A673 (cell line): ENCODE measurements at regions not wholly inside any gene's neighbourhood (a gene's known extent, or its start where the extent isn't known, plus 50 kb on each side); places are given as distances from the start of the nearest gene placed in this dataset.

Experiments
- BruUV-seq: library from RNA; stranded (reverse); fragments of 400-500 nt; replicated peaks from 2 replicates; lab custom pipeline; 2021; lab: Mats Ljungman, UMichigan
- CTCF ChIA-PET: fragments of 300-600 bp; sonication (Branson Sonifier 250); formaldehyde crosslinking; loops from one replicate; lab custom pipeline; 2022; ENCODE audit warnings: antibody characterized with exemption; lab: Charles Lee
- POLR2A ChIA-PET: fragments of 300-600 bp; sonication (Branson Sonifier 250); formaldehyde crosslinking; loops from one replicate; lab custom pipeline; 2022; ENCODE audit warnings: antibody characterized with exemption; ENCODE audit not compliant: low non-redundant PET; lab: Charles Lee
- DNase-seq: peaks from one replicate; pipeline ENCODE4 v3.0.0-alpha.2; 2015; ENCODE audit warnings: low spot score
- H3K27ac ChIP-seq: fragments of 200-600 bp; sonication (generic); 2 replicates; pipeline ENCODE4 v1.5.1; 2016; ENCODE audit warnings: mixed run types, low read depth, mild to moderate bottlenecking, mixed read lengths, antibody characterized with exemption, low read length; ENCODE audit not compliant: poor library complexity, severe bottlenecking
- H3K27me3 ChIP-seq: fragments of 200-600 bp; sonication (generic); replicated peaks from 2 replicates; pipeline ENCODE4 v1.6.1; 2017; ENCODE audit warnings: mixed run types, low read depth, mild to moderate bottlenecking, mixed read lengths, antibody characterized with exemption, low read length; ENCODE audit not compliant: insufficient read depth, poor library complexity
- H3K36me3 ChIP-seq: fragments of 200-600 bp; sonication (generic); 2 replicates; pipeline ENCODE4 v1.6.1; 2016; ENCODE audit warnings: mixed run types, mild to moderate bottlenecking, mixed read lengths, antibody characterized with exemption, low read length; ENCODE audit not compliant: insufficient read depth, poor library complexity, severe bottlenecking
- H3K4me1 ChIP-seq: fragments of 200-600 bp; sonication (generic); 2 replicates; pipeline ENCODE4 v1.6.1; 2017; ENCODE audit warnings: mixed run types, mild to moderate bottlenecking, mixed read lengths, antibody characterized with exemption, low read length; ENCODE audit not compliant: insufficient read depth, poor library complexity, severe bottlenecking
- H3K4me3 ChIP-seq: fragments of 200-600 bp; sonication (generic); 2 replicates; pipeline ENCODE4 v1.5.1; 2016; ENCODE audit warnings: low read depth, mixed run types, mild to moderate bottlenecking, mixed read lengths, low read length; ENCODE audit not compliant: poor library complexity, severe bottlenecking
- H3K9me3 ChIP-seq: fragments of 200-600 bp; sonication (generic); 2 replicates; pipeline ENCODE4 v1.6.1; 2016; ENCODE audit warnings: mixed run types, low read depth, mild to moderate bottlenecking, mixed read lengths, antibody characterized with exemption, low read length; ENCODE audit not compliant: poor library complexity, severe bottlenecking
- EZH2 ChIP-seq: fragments of 200-600 bp; sonication (generic); IDR thresholded peaks from 2 replicates; pipeline ENCODE4 v1.6.1; 2017; ENCODE audit warnings: borderline replicate concordance, low read depth, mild to moderate bottlenecking, mixed read lengths, antibody characterized with exemption, low read length; ENCODE audit not compliant: poor library complexity, severe bottlenecking
- intact Hi-C: fragments of 100-400 bp; cut with micrococcal nuclease; formaldehyde crosslinking; loops from one replicate; pipeline ENCODE4 v1.10.0; 2022; ENCODE audit not compliant: unreplicated experiment
- TF ChIP-seq, protein P1 (sequence below): fragments of 300-800, 200-600 bp; sonication (generic); conservative IDR thresholded peaks from 2 replicates; pipeline ENCODE4 v1.5.1; 2017; ENCODE audit warnings: low read depth, mild to moderate bottlenecking, antibody characterized with exemption, low read length, moderate library complexity, mixed read lengths

GRCh38 chr16:75899163-75899562, 172.9 kb upstream of the CPHXL start:
- intact Hi-C loops = no loop called here
- ChIA-PET CTCF (no interaction called here), POLR2A (no interaction called here)
- H3K36me3 ChIP-seq = no peaks in the 10 kb centered on the region
- no peak overlapping the region for H3K27ac ChIP-seq
- H3K4me3 ChIP-seq = no peak overlapping the region
- DNase-seq = no peak
- no peaks in the 10 kb centered on the region for H3K4me1 ChIP-seq
- H3K27me3 ChIP-seq = peaks cover 5% of the 10 kb centered on the region
- TF ChIP-seq, protein P1, sequence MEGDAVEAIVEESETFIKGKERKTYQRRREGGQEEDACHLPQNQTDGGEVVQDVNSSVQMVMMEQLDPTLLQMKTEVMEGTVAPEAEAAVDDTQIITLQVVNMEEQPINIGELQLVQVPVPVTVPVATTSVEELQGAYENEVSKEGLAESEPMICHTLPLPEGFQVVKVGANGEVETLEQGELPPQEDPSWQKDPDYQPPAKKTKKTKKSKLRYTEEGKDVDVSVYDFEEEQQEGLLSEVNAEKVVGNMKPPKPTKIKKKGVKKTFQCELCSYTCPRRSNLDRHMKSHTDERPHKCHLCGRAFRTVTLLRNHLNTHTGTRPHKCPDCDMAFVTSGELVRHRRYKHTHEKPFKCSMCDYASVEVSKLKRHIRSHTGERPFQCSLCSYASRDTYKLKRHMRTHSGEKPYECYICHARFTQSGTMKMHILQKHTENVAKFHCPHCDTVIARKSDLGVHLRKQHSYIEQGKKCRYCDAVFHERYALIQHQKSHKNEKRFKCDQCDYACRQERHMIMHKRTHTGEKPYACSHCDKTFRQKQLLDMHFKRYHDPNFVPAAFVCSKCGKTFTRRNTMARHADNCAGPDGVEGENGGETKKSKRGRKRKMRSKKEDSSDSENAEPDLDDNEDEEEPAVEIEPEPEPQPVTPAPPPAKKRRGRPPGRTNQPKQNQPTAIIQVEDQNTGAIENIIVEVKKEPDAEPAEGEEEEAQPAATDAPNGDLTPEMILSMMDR = no peak
- no peaks in the 10 kb centered on the region for H3K9me3 ChIP-seq
- no TSS peak for BruUV-seq

DNA sequence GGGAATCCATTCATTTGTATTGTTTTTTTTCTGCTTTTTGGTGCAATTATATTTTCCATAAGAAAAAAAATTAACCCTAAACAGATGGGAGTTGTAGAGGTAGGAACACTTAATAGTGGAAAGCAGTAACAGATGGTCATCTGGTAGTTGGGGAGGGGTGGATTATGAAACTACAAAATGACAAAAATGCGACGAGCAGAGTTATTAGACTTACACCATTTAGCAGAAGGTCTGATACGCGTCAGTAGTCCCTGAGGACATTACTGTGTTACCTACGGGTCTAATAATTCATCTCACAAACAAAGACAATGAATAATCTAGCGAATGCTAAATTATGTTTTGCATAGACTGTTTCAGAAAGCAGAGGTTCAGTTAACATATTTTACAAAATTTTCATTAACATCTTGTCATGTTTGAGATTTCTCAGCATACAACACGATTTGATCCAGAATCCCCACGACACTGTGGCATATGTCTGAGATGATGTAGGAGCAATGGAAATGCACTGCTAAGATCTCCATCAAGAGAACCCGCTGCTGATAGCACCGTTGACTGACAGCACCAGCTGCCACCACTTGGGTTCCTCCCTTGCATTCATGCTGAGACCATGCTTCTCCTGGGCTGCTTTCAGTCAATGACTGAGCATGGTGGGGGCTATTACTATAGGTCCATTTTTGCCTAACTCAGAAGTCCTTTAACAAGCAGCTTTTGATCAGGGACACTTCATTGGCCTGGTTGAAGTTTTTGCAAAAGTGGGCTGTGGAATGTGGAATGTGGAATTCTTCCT, 182.2 kb upstream of the CPHXL start:
- TF ChIP-seq, protein P1 = no peak
- TF ChIP-seq EZH2 = no peak
- BruUV-seq = no TSS peak
- DNase-seq = no peak
- no peaks in the 10 kb centered on the region for H3K4me1 ChIP-seq
- no peaks in the 10 kb centered on the region for H3K9me3 ChIP-seq
- intact Hi-C loops = no loop called here
- H3K27me3 ChIP-seq = peaks cover 14% of the 10 kb centered on the region
- POLR2A ChIA-PET = no interaction called here
- CTCF ChIA-PET = no interaction called here
- no peak overlapping the region for H3K27ac ChIP-seq
- H3K36me3 ChIP-seq = no peaks in the 10 kb centered on the region
- H3K4me3 ChIP-seq = no peak overlapping the region

- intact Hi-C loops = no loop called here
- Histone ChIP-seq H3K36me3 (no peaks in the 10 kb centered on the region), H3K4me3 (no peak overlapping the region), H3K27ac (no peak overlapping the region), H3K4me1 (no peaks in the 10 kb centered on the region), H3K27me3 (peaks cover 14% of the 10 kb centered on the region), H3K9me3 (no peaks in the 10 kb centered on the region)
- ChIA-PET CTCF (no interaction called here), POLR2A (no interaction called here)
- TF ChIP-seq, protein P1 = no peak
- TF ChIP-seq EZH2 = no peak
- BruUV-seq = no TSS peak
- no peak for DNase-seq
These were observed 183.5 kb upstream of the CPHXL start for GRCh38 chr16:75909746-75910145.
